AG10803 (cell line): ENCODE measurements at regions not wholly inside any gene's neighbourhood (a gene's known extent, or its start where the extent isn't known, plus 50 kb on each side); places are given as distances from the start of the nearest gene placed in this dataset.
"Not testable (repeated sequence)": the region's sequence is repeated elsewhere in the genome, so short reads cannot be mapped to it uniquely, and the experiment has no call there.

Experiments used
- DNase-seq: peaks from one replicate; pipeline ENCODE4 v3.0.0; 2010; ENCODE audit warnings: low read depth
- H3K4me3 ChIP-seq: 2 replicates; pipeline ENCODE4 v1.5.1; 2011; ENCODE audit warnings: mild to moderate bottlenecking, low read length, control low read depth
- TF ChIP-seq, protein P1 (sequence below): conservative IDR thresholded peaks from 2 replicates; pipeline ENCODE4 v1.5.1; 2011; ENCODE audit warnings: mild to moderate bottlenecking, low read length, control low read depth, inconsistent platforms

DNA sequence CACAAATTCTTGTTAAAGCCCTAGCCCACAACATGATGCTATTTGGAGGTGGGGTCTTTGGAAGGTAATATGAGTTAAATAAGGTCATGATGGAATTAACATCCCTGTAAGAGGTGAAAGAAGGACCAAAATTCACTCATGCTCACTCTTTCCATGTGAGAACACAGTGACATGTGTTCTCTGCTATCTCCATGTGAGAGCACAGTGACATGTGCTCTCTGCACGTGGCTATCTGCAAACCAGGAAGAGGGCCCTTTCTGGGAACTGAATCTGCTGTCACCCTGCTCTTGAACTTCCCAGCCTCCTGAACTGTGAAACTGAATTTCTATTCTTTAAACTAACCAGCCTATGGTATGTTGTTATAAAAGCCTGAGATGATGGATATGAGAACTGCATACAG is 1159.4 kb upstream of the ADGRB3 start:
- TF ChIP-seq, protein P1, sequence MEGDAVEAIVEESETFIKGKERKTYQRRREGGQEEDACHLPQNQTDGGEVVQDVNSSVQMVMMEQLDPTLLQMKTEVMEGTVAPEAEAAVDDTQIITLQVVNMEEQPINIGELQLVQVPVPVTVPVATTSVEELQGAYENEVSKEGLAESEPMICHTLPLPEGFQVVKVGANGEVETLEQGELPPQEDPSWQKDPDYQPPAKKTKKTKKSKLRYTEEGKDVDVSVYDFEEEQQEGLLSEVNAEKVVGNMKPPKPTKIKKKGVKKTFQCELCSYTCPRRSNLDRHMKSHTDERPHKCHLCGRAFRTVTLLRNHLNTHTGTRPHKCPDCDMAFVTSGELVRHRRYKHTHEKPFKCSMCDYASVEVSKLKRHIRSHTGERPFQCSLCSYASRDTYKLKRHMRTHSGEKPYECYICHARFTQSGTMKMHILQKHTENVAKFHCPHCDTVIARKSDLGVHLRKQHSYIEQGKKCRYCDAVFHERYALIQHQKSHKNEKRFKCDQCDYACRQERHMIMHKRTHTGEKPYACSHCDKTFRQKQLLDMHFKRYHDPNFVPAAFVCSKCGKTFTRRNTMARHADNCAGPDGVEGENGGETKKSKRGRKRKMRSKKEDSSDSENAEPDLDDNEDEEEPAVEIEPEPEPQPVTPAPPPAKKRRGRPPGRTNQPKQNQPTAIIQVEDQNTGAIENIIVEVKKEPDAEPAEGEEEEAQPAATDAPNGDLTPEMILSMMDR, result no peak
- no peak overlapping the region for H3K4me3 ChIP-seq
- no peak for DNase-seq

DNA sequence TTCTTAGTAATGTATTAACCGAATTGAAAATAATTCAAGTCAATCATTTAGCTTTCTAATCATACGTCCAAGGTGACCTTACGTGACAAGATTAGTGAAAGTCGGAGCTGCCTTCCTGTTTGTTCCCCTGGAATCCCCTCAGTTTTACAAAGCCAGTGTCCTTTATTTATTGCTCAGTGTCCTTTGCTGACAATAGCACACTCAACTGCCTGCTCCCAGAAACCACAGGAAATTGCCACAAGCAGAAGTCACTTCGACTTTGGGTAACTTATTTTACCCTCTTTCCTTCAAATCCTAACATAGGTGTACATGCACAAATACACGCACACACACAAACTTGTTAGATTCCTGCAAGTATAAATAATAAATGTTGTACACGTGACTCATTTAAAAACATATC is 1167.7 kb upstream of the ADGRB3 start:
- no peak overlapping the region for H3K4me3 ChIP-seq
- DNase-seq, result no peak
- TF ChIP-seq, protein P1, result no peak

DNA sequence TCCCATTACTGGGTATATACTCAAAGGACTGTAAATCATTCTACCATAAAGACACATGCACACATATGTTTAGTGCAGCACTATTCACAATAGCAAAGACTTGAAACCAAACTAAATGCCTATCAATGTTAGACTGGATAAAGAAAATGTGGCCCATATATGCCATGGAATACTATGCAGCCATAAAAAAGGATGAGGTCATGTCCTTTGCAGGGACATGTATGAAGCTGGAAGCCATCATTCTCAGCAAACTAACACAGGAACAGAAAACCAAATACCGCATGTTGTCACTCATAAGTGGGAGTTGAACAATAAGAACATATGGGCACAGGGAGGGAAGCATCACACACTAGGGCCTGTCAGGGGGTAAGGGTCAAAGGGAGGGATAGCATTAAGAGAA is 1172.4 kb upstream of the ADGRB3 start:
- not testable (repeated sequence) for DNase-seq, H3K4me3 ChIP-seq

DNA sequence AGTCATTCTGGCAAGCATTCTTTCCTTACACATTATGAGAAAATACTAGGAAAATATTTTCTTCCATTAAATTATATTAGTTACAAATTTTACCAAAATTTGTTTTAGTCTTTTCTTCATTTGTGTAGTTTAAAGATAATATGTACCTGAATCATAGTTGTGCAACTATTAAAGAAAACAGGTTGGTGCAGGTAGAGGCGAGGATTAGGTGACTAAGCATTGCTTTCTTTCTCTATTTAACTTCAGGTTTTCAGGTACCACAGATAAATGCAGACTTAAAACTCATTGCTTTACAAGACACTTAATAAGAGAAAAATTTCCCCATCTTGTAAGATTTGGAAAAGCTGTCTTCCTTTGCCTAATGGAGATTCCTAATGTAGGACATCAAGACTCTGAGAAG is 1175.5 kb upstream of the ADGRB3 start:
- no peak for DNase-seq
- TF ChIP-seq, protein P1, result no peak
- H3K4me3 ChIP-seq, result no peak overlapping the region

DNA sequence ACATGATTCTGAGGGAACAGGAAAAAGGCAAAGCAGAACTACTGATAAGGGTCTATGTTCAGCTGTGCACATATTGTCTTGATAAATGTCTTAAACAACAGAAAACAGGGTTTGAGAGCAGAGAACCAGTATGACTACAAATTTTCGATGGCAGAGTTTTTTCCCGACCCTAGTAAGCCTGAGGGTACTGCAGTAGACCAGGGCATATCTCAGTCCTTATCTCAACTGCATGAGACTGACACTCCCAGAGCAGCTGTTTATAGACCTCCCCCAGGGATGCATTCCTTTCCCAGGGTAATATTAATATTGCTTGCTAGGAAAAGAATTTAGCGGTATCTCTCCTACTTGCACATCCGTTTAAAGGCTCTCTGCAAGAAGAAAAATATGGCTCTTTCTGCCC is 1176.8 kb upstream of the ADGRB3 start:
- no peak for DNase-seq
- no peak overlapping the region for H3K4me3 ChIP-seq
- TF ChIP-seq, protein P1, result no peak

DNA sequence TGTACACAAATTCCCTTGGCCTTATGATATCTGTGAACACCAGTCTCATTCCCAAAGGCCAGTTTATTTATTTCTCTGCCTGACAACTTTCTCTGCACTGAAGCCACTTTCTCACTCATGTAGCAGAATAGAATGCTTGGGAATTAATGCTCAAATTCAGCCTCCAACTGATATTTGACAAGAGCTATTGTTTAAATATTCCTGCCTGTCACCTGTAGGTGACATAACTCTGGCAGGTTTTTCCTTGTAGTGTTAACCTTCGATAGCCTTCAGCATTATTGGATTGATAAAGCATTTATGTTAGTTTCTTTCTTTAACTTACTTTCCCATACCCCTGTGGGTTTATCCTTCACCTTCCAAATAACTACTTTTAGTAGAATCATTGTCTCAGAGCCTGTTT is 1183.2 kb upstream of the ADGRB3 start:
- TF ChIP-seq, protein P1, result no peak
- H3K4me3 ChIP-seq, result no peak overlapping the region
- DNase-seq, result no peak

DNA sequence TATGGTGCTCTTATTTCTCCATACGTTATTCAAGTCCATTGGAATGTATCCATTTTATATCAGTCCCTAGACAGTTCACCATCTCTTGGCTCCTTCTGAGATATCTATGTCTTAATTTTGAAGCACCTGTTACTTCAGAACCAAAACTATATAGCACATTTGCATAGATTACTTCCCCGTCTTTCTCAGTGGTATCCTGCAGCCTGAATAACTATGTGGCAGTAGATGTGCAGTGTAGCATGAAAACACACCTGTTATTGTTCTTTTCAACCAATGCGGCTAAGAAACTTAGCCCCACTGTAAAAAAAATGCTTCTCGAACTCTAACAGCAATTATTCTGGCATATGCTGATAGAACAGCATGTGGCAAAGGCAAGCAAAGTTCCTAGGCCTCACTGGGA is 1184.4 kb upstream of the ADGRB3 start:
- no peak for DNase-seq
- TF ChIP-seq, protein P1, result no peak
- no peak overlapping the region for H3K4me3 ChIP-seq

DNA sequence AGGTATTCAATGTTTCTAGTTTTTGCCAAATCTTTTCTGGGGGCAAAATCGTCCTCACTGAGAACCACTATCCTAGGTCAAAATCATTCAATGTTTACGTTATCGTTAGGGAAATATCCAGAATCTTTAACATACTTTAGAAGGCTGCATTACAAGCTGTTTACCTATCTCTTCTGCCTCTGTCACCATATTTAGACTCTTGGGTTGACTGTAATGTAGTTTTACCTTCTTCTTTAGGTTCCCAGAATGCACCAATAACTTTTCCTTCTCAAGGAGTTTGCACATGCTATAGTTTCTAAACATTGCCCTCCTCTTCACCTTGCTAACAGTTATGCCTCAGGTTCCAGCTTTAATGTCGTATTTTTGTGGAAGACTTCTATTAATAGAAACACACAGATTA is 1185.5 kb upstream of the ADGRB3 start:
- DNase-seq, result no peak
- TF ChIP-seq, protein P1, result no peak
- no peak overlapping the region for H3K4me3 ChIP-seq
